ENCODE measurements at regions not wholly inside any gene's neighbourhood (a gene's known extent, or its start where the extent isn't known, plus 50 kb on each side); places are given as distances from the start of the nearest gene placed in this dataset.

- Histone ChIP-seq H2BK15ac (ENCODE audit: low read depth, low read length) (no peak overlapping the region), H3K4me2 (ENCODE audit: low read depth, low read length) (no peak overlapping the region), H4K5ac (ENCODE audit: low read depth, low read length) (no peak overlapping the region), H3K18ac (ENCODE audit: low read depth, low read length) (no peak overlapping the region), H3K9ac (ENCODE audit: low read depth, low read length) (no peak overlapping the region), H2BK5ac (ENCODE audit: low read depth, low read length, poor library complexity, severe bottlenecking) (no peak overlapping the region), H2AK9ac (replicated peaks; ENCODE audit: low read depth, low read length, poor library complexity) (no peak overlapping the region), H3K14ac (replicated peaks; ENCODE audit: low read depth, low read length) (no peak overlapping the region), H4K91ac (ENCODE audit: insufficient read depth, low read depth, low read length) (no peak overlapping the region), H3K36me3 (ENCODE audit: control insufficient read depth, insufficient read depth, low read length) (no peaks in the 10 kb centered on the region), H3K27me3 (ENCODE audit: control insufficient read depth, insufficient read depth, low read length) (no peaks in the 10 kb centered on the region), H3K79me1 (ENCODE audit: low read depth in 1 of 2, low read length in 2 of 2) (no peaks in the 10 kb centered on the region), H2BK120ac (ENCODE audit: low read depth, low read length) (no peak overlapping the region), H3K56ac (ENCODE audit: extremely low read depth, insufficient read depth, low read length) (no peak overlapping the region), H4K20me1 (ENCODE audit: insufficient read depth, low read length) (no peaks in the 10 kb centered on the region), H2AFZ (replicated peaks; ENCODE audit: low read length, poor library complexity) (no peak overlapping the region), H3K23ac (ENCODE audit: low read depth, low read length) (no peak overlapping the region), H4K8ac (ENCODE audit: low read depth in 2 of 2, low read length in 2 of 2) (no peak overlapping the region), H3K4ac (ENCODE audit: low read depth, low read length) (no peak overlapping the region), H3K4me3 (ENCODE audit: insufficient read depth, low read depth, low read length) (no peak overlapping the region), H3K4me1 (ENCODE audit: control insufficient read depth, insufficient read depth, low read length) (no peaks in the 10 kb centered on the region), H2BK20ac (ENCODE audit: low read depth, low read length) (no peak overlapping the region), H3K27ac (ENCODE audit: insufficient read depth, low read length) (no peak overlapping the region), H2AK5ac (ENCODE audit: low read depth, low read length) (no peak overlapping the region), H3K9me1 (ENCODE audit: insufficient read depth, low read length) (no peaks in the 10 kb centered on the region), H3K9me3 (ENCODE audit: control insufficient read depth, insufficient read depth, low read length) (0 out of 2 replicates have a peak, but pooled peaks cover 2% of the 10 kb centered on the region)
- dilution Hi-C loops (cut with HindIII; ENCODE audit: low sequenced_read_pairs, unreplicated experiment), result no loop called here
- no peak for ATAC-seq (ENCODE audit: low read depth)
- intact Hi-C loops (cut with micrococcal nuclease), result no loop called here
- ChIA-PET POLR2A (ENCODE audit: unreplicated experiment) (no interaction called here), CTCF (no interaction called here)
- no peak for TF ChIP-seq FOS (IDR thresholded peaks at IDR 0.05; ENCODE audit: low read depth, low read length)
- TF ChIP-seq ELK1 (IDR thresholded peaks at IDR 0.05; ENCODE audit: borderline replicate concordance, low read depth, low read length), result no peak
- TF ChIP-seq NFE2L2 (IDR thresholded peaks at IDR 0.05; ENCODE audit: low read depth, low read length), result no peak
- no peak for TF ChIP-seq MXI1 (IDR thresholded peaks at IDR 0.05; ENCODE audit: borderline replicate concordance, low read depth, low read length)
- no peak for TF ChIP-seq SMC3 (IDR thresholded peaks at IDR 0.05; ENCODE audit: low read depth, low read length)
- no peak for TF ChIP-seq POLR2A (IDR thresholded peaks at IDR 0.05; ENCODE audit: low read depth, low read length)
- no peak for TF ChIP-seq CEBPB (IDR thresholded peaks at IDR 0.05; ENCODE audit: low read depth, low read length)
- no peak for TF ChIP-seq BHLHE40 (IDR thresholded peaks at IDR 0.05; ENCODE audit: low read depth, low read length)
- TF ChIP-seq, protein P1, sequence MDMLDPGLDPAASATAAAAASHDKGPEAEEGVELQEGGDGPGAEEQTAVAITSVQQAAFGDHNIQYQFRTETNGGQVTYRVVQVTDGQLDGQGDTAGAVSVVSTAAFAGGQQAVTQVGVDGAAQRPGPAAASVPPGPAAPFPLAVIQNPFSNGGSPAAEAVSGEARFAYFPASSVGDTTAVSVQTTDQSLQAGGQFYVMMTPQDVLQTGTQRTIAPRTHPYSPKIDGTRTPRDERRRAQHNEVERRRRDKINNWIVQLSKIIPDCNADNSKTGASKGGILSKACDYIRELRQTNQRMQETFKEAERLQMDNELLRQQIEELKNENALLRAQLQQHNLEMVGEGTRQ (IDR thresholded peaks at IDR 0.05; ENCODE audit: low read depth, low read length), result no peak
- TF ChIP-seq MAZ (IDR thresholded peaks at IDR 0.05; ENCODE audit: borderline replicate concordance, low read depth, low read length), result no peak
- no peak for TF ChIP-seq RAD21 (IDR thresholded peaks at IDR 0.05; ENCODE audit: low read length)
- no peak for TF ChIP-seq RFX5 (IDR thresholded peaks at IDR 0.05; ENCODE audit: low read depth, low read length)
- no peak for TF ChIP-seq CHD1 (IDR thresholded peaks at IDR 0.05; ENCODE audit: low read depth, low read length)
- 8% methylated on average over 2 of the region's 3 CpGs; no CpG with 5 or more reads in 1 of the 2 experiments for WGBS, 2 experiments (ENCODE audit: extremely low coverage in 2 of 2, insufficient read length in 1 of 2)
- no peak for DNase-seq
- no TSS peak for BruUV-seq (replicated peaks)
- in situ Hi-C loops (cut with MboI; ENCODE audit: low sequenced_read_pairs), result no loop called here
Observed at GRCh38 chrX:80174925-80175574, 160.5 kb downstream of the TBX22 start.
